Hindlimb muscle (tissue), 1 donor: ENCODE measurements at regions not wholly inside any gene's neighbourhood (a gene's known extent, or its start where the extent isn't known, plus 50 kb on each side); places are given as distances from the start of the nearest gene placed in this dataset.
"Not testable (repeated sequence)": the region's sequence is repeated elsewhere in the genome, so short reads cannot be mapped to it uniquely, and the experiment has no call there.

Experiments used
- DNase-seq: peaks from one replicate; pipeline ENCODE4 v3.0.0-alpha.2; 2013

DNA sequence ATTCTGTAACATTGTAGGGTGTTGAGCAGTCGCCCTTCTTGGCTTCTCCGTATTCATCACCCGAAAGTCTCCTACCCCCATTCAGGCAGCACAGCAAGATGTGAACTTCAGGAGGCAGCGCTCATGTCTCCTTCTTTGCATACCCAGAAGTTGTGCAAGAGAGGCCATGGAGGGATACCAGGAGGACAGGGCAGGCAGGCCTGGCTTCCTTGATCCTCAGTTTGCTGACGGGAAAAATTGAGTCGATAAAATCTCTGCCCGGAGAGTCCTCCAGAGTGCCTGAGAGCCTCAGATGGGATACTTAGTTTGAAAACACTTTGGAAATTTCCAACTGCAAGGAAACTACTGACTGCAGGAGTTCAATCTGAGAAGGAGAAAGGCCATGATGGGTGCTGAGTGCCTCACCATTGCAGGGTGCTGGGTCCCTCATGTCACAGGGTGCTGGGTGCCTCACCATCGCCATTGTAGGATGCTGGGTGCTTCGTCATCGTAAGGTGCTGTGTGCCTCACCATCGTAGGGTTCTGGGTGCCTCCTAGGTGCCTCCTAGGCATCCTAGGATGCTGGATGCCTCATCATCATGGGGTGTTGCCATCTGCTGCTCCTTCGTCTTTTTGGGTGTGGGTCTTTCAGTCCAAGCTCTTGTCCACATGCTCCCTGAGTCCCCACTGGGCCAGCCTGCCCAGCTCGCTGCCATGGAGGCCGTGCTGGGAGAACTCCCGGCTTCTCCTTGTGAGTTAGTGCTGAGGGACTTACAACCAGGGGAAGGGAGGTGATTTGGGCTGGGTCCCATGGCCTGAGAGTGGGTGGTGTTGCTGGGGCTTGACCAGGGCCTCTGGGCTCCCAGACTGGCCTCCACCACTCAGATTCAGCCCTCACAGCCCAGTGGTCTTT lies 162.4 kb downstream of the DDX1 start:
- DNase-seq = no peak

DNA sequence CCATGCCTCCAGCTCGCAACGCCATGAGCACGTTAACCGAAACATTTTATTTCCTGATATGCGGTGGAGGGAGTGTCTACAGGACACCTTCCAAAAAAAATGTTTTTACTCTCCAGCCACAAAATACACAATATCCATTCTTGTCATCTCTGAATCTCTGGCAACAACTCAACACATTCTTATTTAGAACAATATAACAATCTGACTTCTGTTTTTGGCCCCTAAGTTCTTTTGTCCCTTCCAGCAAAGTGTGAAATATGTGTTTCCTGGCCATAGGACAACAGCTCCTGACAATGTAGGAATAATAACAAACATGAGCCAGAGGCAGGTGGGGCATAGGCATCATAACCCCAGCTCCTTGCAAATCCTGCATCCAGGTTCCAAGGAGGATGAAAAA lies 163.0 kb downstream of the DDX1 start:
- DNase-seq = no peak

DNA sequence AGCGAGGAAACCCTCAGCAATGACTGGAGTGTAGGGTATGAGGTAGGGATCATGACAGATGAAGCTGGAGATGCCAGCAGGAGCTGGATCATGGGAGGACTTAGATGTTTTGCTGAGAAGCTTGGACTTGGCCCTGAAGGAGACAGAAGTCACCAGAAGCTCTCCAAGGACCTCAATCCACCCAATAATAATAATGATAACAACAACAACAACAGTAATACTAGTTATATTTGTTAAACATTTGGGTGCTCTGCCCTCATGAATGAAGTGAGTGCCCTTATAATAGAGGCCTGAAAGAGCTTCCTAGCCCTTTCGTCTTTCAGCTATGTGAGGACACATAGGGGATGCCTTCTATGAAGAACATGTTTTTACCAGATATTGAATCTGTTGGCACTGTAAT lies 163.9 kb downstream of the DDX1 start:
- no peak for DNase-seq

DNA sequence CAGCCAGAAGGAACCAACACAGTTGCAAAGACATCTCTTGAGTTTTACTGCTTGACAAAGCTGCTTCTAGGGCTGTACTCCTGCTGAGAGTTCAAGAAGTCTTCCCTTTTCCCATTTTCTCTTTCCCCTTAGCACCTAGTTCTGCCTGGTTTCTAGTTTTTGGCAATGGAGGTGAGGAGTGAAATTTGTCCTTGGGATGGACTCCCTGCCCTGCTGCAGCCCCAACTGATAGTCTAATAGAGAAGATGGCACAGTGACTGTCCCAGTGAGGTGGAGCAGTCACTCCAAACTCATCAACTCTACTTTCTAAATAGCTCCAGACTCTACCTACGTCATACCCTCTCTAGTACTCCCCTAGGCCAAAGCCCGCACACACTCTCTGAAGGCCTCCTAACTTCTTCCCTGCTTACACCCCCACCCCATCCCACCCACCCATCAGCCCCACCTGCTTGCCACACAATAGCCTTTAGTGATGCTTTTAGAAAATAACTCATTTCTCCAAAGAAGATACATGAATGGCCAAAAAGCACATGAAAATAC lies 164.4 kb downstream of the DDX1 start:
- DNase-seq = no peak

DNA sequence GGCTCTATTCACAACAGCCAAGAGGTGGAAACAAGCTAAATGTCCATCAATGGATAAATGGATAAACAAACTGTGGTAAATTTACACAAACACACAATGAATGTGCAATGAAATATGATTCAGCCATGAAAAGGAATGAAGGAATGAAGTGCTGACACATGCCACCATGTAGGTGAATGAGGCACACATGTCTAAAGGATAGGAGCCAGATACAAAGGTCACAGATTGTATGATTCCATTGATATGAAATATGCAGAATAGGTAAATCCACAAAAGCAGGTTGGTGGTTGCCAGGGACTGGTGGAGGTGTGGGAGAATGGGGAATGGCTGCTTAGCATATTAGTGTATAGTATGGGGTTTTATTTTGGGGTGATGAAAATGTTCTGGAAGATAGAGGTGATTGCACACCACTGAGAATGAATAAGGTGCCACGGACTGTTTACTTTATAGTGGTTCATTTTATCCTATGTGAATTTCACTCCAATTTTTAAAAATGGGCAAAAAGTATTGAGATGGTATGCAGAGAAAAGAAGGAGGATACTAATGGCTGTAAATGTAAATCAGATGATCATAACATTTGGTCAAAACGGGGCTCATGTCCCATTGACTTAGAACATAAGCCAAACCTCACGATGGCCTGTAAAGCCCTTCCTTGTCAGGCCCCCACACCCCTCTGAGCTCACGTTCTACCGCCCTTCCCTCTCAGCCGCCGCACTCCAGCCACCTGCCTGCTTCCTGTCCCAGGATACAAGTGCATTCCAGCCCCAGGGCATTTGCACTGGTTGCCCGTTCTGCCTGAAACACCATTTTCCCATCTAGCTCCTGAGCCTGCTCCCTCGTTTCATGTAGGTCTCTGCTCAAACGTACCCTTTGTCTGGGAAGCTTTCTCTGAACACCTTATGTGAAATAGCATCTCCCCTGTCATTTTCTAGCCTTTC lies 165.5 kb downstream of the DDX1 start:
- DNase-seq = no peak

DNA sequence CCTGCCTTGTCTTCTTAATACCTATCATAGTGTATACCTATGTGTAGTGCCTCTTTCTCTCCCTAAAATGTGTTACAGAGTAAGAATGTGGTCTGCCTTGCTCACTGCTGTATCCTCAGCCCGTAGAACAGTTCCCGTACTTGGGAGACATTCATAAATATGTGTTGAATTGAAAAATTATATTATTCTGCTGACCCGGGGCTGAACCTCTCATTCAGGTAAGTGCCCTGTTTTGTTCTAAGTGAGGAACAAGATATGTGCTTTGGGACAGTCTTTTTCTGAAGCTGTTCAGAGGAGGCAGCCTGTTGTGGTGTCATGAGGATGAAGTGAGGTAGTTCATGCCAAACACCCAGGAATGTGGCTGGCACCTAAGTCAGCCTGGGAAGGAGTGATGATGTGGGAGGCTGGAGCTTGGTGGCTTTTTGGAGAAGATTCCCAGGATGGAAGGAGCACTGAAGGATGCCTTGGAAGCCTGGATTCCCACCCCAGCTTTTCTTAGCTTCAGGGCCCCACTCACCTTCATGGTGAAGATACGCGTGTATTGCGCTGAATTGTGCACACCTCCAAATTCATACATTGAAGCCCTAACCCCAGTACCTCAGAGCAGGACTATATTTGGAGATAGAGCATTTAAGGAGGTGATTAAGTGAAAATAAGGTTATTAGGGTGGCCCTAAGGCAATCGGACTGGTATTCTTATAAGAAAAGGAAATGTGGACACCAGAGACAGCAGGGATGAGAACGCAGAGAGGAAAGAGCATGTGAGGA lies 166.3 kb downstream of the DDX1 start:
- no peak for DNase-seq

DNA sequence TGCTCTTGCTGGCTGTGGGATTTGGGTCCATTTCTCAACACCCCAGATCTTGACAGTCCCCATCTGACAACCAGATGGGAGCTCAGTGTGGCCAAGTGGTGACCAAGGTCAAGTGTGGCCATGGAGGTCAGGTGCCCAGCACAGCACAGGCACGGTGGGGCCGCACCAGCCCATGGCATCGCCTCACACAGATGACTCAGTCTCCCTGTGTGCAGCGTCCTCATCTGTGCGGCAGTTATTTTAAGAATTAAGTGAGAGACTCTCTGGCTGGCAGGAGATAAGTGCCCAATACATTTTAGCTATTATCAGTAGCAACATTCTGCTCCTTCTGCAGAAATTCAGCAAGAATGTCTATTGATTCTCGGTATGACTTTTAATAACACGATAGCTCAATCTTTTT lies 167.2 kb downstream of the DDX1 start:
- no peak for DNase-seq

DNA sequence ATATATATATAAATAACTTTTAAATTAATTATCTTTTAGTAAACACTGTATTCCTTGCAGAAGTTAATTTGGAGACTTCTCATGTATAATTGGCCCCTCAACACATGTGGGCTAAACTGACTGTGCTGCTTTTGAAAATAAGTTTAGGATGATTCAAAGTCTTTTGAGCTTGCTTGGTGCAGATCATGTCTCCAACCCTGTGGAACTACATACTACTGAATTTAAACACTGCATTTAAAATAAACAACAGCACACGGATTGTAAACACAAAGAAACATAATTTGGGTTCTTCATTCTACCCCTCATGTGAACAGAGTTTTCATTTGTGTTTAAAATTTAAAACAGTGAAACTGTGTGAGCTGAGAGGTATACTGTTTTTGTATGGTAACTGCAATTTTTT lies 167.7 kb downstream of the DDX1 start:
- no peak for DNase-seq

DNA sequence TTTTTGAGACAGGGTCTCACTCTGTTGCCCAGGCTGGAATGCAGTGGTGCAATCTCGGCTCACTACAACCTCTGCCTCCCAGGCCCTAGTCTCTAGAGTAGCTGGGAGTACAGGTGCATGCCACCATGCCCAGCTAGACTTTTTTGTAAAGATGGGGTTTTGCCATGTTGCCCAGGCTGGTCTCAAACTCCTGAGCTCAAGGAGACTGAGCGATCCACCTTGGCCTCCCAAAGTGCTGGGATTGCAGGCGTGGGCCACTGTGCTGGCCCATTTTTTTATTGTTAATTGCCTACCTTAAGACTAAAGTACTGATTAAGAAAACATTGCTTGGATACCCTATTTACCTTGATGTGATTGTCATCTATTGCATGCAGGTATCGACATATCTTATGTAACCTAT lies 168.1 kb downstream of the DDX1 start:
- DNase-seq = not testable (repeated sequence)

DNA sequence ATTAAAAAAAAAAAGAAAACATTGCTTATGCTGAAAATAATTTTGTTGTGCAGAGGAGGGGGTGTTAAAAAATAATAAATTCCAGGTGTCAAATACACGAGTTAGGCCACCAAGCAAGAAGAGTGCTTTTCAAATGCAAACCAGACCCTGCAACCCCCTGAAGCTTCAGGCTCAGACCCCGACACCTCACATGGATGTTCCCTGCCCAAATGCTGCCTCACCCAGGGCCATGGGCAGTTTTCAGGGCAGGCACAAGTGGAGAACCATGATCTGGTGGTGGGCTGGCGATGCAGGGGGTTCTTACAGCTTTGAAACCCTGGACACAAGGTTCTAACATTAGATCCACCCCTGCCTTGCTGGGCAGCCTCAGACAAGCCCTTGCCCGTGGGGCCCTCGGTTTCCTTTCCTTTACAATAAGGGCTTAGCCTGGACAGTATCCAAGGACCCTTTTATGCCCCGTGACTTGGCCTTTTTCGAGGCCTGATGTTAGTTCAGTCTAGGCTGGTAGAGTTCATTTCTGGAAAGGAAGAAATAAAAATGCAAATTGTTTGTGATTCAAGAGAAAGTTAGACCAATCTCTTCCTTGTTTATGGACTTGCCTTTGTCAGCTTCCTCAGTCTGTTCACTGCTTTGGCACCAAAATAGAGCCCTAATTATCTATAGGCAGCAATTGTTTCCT lies 168.7 kb downstream of the DDX1 start:
- DNase-seq = no peak

DNA sequence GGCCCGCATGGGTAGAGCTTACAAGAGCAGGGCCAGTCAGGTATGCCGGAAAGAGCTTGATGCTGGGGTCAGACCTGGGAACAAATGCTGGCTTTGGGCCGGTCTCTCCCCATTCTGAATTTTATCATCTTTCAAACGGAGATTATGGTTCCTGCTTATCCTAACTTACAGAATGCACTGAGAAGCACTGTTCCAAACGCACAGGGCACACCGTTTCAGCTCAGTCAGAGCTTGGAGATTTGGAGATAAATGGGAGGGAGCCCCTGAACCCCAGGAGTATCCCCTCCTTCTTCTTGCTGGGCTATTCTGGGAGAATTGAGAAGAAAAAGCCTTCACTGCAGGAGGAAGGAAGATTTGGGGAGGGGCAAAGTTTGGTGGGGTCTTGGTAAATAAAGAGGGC lies 169.4 kb downstream of the DDX1 start:
- DNase-seq = no peak

DNA sequence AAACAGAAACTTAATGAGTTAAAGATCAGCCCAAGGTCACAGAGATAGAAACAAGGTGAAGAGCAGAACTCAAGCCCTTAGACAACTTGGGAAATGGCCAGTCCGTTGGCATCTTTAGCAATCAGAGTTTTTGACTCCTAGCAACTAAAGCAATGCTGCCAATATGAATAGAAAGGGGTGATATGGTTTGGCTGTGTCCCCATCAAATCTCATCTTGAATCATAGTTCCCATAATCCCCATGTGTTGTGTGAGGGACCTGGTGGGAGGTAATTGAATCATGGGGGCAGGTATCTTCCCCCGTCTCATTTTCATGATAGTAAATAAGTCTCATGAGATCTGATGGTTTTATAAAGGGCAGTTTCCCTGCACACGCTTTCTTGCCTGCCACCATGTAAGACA lies 170.2 kb downstream of the DDX1 start:
- no peak for DNase-seq

DNA sequence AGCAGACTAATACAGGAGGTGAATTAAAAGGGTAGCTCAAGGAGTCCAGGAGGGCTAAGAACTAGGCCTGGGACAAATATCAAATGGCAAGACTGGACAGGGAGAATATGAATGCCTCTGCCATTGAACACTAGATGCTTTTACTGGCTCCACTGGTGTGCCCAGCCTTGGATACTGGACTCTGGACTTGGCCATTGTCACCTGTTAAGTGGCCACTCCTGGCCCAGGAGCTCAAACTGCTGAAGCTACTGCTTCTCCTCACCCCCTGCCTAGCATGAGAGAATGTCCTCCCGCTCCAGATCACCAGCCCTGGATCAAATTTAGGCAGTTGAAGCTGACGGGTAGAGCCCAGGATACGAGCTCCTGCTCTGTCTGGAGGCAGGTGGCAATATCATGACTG lies 170.8 kb downstream of the DDX1 start:
- DNase-seq = no peak

DNA sequence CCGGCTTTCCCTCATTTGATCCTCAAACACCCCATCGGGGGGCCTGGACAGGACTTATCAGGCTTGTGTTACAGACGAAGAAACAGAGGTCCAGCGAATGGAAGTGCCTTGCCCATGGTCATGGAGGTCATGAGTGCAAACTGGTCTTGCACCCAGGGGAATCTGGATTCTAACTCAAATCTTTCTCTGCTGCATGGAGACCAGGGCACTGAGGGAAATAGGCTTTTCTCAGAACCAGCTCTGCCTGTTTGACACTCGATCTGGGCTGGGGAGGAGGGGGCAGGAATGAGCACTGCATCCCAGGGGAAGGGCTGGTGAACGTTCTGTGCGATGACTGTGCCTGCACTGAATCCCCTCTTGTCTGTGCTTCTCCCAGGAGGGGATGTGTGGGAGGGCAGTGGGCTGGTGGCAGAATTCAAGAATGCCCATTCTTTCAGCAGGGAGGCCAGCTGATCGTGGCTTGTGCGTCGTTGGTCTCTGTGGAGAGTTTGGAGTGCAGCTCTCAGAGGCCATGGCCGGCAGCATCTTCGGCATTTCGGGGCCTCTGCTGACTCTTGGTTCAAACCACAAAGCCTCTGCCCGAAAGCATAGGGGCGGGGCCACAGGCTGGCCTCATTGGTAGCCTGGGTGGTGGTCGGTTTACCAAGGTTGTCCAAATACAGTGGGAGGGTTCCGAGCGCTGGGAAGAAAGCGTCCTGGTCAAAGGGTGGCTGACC lies 171.6 kb downstream of the DDX1 start:
- no peak for DNase-seq

DNA sequence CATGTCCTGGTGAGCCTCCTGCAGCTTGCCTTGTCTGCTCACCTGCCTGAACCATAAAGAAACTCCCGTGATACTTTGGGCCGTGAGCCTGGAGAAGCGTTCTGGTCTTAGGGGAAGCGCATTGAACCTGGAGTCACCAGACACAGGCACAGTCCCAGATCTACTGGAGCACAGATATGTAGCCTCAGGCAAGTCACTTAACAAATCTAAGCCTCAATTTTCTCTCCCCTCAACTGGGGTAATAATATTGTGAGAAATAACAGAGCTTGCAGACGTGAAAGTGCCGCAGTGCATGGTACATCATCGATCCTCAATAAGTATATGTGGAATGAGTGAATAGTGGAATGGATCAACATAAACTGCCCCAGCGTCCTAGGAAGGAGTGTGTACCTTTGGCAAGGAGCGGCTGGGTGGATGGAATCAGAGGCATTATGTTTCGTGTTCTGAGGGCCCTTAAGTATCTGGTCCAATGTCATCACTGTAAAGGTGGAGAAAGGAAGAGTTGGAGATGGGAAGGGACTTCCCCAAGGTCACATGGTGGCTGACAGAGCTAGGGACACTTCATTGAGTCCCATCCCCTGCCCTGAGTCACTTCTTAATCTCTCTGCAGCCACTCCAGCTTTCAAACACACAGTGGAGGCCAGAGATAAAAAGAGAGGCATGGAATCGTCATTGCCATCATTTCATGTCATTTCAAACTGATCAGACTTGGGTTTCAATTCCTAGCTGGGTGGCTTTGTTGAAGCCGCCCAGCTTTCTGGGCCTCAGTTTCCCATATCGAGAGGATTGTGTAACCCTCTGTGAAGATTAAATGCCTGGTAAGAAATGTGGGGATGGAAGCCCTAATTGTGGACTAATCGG lies 172.4 kb downstream of the DDX1 start:
- DNase-seq = no peak

DNA sequence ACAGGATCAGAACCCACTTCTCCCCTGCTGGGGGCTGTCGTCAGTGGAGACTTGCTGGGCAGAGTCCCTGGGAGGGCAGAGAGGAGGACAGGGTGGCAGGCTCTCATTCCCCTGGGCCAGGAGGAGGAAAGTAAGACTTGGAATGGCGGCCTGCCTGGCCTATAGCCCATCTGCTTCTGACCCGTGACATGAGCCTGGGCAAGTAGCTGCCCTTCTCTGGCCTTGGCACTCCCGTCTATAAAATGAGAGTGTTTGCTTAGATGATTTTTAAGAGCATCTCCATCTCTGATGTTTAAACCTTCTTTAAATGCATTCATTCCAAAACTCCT lies 173.0 kb downstream of the DDX1 start:
- DNase-seq = no peak

DNA sequence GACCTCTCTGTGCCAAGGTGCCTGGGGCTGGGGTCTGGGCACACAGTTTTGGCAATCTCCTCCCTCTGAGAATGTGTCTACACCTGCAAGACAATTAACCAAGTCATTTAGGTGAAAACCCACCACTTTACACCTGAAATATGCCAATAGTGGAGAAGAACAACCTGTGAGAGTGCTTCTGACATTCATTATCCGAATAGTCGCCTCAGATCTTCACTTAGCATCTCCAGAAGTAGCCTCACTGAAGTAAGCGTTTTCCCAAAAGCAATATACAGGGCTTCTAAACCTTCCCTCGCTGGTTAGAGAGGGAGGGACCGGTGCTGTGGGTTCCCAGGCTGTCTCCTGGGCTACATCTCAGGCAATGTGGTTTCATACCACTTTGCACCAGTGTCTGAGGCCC lies 173.5 kb downstream of the DDX1 start:
- no peak for DNase-seq

DNA sequence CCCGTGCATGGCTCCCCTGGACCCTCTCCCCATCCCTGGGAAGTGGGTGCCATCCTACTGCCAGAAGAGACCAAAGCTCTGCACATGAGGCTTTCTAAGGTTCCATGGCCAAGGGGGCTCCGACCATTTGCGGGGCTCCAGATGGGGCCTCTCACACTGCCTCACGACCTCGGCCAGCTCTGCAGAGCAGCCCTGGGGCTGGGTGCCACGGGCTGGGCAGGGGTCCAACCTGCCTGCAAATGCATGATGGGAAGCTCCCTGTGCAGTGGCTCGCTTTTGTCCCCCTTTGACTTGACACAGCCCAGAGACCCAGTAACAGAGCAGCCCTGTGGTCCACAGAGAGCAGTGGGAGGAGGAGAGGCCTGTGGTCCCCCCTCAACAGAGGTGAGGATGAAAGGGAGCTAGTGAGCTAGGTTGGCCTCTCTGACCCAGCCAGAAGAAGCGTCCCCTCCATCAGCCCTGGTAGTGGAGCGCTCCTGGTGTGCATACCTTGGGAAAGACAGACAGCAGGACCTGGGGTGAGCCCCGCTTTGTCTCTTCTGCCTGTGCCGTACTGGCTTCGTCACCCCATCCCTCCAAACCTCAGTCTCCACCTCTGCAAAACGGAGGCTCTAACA lies 174.1 kb downstream of the DDX1 start:
- DNase-seq = no peak

DNA sequence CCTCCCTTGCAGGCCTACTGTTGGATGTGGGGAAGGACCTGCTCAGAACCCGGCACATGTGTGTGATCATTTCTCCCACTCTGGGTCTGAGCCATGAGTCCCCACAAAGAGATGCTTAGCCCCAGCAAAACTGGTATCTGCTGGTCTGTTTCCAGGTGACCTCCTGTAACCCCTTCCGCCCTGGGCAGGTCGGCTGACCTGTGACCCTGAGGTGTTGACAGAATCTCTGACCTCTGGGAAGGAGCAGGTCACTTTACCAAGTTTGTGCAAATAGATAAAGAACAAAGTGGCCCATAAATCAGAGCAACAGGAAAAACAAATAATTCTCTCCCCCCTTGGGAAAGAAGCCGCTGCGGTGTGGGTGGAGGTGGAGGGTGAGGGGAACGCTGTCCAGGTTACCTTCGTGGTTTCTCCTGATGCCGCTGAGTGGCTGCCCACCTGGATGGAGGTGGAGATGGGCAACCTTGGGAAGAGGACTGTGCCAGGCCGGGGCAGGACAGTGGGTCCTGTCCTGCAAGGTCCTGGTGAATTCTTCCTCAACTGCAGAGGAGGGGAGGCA lies 174.0 kb upstream of the MYCN start:
- DNase-seq = no peak
